HS-27A (cell line): ENCODE measurements at regions not wholly inside any gene's neighbourhood (a gene's known extent, or its start where the extent isn't known, plus 50 kb on each side); places are given as distances from the start of the nearest gene placed in this dataset.

ENCODE experiments used
- DNase-seq: peaks from one replicate; pipeline ENCODE4 v3.0.0-alpha.2; 2012; ENCODE audit warnings: low read depth, missing footprints

- no peak for DNase-seq
Observed at GRCh38 chr13:21822029-21822428, 151.2 kb downstream of the FGF9 start.

DNA sequence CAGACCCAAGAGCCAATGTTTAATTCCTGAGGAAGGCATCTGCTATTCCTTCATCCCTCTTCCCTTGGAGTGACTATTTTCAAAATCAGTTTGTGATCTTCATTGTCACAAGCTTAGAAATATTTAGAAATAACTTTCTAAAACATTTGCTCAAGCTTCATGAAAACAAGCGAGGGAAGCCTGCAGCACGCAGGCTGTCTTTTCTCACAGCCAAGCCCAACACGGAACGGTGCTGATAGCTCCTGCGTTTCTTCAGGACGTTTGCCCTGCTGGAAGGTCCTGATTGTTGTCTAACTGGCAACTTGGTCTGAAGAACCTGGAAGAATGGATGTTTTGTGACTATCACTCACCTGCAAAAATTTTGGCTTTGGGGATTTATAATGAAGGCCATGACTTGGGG is 152.5 kb downstream of the FGF9 start:
- no peak for DNase-seq

GRCh38 chr13:21823949-21824348 is 153.1 kb downstream of the FGF9 start:
- DNase-seq, result no peak

DNA sequence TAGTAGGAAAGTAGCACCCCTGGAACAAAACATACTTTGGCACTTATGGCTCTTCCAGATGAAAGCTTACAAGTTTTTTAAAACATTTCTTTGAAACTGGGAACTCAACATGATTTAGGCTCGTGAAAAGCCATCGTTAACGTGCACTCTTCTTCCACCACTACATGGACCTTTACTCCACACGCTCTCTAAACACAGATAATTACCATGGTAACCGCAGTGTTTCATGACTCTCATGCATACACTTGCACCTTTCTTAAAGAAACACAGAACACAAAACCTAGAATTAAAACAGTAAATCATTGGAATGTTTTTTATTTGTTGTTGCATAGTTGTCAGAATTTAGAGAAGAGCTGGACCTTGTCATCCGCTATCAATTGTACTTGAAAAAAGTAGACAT is 154.3 kb downstream of the FGF9 start:
- DNase-seq, result no peak

DNA sequence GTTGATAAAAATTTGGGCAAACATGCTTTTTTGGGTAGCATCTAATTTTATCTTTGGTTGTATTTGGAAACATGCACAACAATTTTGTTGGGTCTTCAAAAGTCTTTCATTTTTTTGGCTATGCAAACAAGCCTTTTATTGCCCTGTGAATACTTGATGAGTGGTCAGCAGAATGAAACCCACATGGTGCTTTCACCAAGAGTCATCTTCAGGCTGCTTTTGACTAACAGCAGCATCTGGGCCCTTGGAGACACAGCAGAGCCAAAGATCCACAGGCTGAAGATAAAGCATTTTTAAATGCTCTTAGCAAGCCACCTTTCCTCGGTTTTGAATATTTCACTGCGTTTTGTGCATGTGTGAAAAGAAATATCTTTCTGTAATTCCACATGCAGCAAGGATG is 154.9 kb downstream of the FGF9 start:
- no peak for DNase-seq

DNA sequence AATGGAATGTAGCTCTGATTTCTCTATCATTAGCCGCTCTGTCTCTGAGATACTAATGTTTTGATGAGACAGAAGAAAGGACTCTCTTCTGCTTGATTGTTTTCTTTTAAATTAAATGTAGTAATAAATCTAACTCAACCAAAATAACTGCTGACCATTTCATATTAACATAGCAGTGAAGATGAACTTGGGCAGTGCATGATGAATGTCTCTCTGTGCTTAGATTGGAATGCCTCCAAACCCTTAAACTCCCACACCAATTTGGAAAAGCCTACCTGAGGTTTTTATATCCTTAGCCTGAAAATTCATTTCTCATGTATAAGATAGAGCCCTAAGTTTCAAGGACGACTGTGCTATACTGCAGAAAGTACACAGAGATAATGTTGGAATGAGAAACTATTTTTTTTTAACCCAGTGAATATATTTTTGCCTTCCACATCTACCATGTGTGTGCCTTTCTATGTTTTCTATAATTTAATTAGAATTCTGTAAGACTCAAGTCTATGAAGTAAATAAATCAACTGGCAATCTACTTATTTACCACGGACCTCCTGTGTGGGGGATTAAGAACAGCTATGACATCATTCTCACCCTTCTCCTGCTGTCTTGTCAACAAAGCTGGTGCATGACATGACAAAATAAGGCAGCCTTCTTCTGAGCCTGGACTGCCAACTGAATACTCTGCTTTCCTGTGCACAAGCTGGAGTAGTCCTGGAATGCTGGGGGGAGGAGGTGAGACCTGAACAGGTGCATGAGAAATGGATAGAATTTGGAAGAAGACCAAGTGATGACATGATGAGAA is 155.5 kb downstream of the FGF9 start:
- DNase-seq, result no peak

DNA sequence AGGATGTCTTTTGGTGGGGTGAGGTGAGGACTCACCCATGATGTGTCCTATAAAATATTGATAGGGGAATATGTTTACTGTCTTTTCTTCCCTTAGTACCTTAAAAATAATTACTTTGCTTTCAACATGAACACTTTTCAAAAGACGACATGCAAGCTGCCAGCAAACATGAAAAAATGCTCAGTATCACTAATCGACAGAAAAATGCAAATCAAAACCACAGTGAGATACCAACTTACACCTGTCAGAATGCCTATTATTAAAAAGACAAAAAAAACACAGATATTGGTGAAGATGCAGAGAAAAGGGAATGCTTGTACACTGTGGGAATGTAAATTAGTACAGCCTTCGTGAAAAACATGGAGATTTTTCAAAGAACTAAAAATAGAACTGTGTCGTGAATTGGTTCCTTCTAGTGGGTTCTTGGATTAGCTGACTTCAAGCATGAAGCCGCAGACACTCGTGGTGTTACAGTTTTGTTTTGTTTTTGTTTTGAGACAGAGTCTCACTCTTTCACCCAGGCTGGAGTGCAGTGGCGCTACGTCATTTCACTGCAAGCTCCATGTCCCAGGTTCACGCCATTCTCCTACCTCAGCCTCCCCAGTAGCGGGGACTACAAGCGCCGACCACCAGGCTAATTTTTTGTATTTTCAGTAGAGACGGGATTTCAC is 160.9 kb downstream of the FGF9 start:
- no peak for DNase-seq

DNA sequence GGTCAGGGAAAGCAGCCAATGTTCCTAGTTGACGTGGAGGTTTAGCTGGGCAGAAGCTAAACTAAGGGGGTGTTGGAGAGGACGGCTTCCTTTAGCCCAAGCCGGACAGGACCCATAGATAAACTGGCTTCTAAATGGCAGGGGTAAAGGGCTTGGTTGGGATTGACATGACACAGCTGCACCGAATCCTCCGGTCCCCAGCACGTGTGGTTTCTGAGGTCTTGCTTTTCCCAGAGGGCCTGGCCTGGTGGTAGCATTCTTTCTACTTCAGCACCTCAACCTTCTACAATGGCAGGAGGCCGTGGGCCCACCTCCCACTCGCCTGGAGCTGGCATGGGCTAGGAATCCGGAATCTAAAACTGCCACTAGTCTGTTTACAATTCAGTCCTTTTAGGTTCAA is 163.0 kb downstream of the FGF9 start:
- DNase-seq, result no peak

DNA sequence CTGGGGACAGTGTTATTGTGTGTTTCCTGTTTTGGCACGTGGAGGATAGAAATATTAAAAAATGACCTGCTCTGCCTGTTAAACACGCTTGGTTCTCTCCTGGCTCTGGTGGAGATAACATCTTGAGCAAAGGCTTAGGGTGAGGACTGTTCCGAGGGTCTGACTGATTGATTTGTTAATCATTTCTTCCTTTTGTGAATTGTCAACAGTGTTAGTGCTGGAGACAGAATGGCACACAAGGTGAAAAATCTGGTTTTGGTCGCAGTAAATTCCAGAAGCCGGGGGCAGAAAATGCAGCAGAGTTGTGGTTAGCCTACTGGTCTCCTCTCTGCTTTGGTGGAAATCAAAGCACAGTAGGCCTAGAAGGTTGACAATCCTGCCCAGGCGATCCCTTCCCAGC is 163.6 kb downstream of the FGF9 start:
- no peak for DNase-seq

DNA sequence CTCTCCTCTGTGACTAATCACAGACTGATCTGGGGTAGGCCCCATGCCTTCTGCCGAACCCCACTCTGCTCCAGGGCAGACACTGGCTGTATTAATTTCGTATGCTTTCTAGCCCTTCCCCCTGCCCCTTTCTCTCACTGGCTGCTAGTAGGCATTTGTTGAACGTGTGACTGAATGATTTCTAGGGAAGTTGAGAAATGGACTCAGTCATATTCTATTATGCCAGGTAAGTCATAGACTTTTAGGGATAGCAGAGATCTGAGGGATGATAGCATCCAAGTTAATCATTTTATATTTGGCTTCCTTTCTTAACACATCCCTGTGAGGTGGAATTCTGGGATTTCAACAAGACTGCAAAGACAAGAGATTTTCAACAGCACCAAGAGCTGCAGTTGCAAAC is 166.4 kb downstream of the FGF9 start:
- DNase-seq, result no peak

DNA sequence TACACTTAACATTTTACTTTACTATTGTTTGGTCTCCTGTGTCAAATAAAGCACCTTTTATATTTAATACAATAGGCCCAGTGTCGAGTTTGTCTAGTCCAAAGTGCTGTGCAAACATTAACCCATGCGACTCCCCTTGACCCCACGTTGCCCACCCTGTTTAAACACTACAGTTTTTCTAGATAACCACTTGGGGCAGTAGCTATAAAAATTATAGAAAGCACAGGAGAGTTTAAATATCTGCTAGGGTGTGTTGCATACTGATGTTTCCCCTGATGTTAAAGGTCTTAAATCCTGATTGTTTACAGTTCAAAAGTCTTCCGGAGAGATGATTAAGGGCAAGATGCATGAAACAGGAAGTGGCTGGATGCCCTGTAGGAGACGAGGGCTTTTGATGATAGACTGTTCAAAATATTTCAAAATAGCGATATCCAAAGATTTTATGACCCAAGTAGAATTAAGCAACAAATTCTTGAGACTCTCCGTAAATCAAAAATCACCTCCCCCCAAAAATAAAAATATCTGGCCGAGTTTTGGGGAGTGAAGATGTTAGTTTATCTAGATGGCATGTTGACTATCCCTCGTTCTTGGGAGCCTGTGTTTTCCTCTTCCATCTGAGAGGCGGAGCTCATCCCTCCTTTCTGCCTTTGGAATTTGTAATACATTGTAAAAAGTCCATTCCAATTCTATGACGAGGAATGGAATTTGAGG is 167.1 kb downstream of the FGF9 start:
- DNase-seq, result no peak

GRCh38 chr13:21846605-21847004 is 175.7 kb downstream of the FGF9 start:
- no peak for DNase-seq

GRCh38 chr13:21849323-21849722 is 178.4 kb downstream of the FGF9 start:
- no peak for DNase-seq

- DNase-seq, result no peak
Observed at GRCh38 chr13:21850013-21851006, 179.4 kb downstream of the FGF9 start.

DNA sequence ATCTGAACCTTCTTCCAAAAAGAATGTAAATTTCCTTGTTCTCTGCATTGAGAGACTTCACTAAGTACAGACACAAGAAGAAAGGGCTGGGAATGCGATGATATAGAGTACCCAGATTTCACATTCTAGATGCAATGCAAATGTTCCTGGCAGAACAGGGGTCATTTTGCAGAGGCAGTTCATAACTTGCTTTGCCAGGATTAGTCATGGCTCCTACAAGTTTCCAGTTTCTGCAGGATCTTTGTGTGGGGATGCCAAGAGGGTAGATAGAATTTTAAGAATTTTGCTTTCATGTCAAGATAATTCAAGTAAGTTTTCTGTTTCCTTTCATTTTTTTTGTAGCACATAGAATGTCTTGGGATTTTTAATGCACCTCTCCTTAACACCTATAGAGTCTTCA is 181.2 kb downstream of the FGF9 start:
- no peak for DNase-seq

DNA sequence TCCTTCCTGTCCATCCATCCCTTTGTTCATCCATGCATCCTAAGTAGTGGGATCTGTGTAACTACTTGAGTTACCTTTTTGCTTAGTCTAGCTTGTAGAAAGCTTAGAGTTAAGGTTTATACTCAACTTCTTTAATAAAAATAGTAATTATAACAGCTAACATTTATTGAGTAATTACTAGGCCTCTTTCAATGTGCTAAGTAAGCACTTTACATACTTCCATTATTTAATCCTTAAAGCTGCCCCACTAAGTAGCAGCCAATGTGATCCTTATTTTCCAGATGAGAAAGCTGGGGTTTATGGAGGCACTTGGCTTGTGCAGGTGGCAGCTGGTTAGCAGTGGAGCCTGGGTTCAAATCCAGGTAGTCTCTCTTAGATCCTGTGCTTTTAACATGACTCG is 182.9 kb downstream of the FGF9 start:
- no peak for DNase-seq

DNA sequence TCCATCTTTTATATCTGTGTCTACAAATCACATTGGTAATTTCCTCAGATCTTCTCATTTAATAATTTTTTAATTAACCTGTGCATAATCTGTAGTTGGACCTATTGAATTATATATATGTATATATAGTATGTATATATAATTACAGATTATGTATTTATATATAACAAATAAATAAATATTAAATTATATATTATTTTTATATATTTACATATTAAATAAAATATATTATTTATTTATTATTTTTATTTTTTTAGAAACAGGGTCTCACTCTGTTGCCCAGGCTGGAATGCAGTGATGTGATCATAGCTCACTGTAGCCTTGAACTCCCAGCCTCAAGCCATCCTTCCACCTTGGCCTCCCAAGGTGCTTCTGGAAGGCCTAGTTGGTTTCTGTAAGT is 197.9 kb downstream of the FGF9 start:
- no peak for DNase-seq

DNA sequence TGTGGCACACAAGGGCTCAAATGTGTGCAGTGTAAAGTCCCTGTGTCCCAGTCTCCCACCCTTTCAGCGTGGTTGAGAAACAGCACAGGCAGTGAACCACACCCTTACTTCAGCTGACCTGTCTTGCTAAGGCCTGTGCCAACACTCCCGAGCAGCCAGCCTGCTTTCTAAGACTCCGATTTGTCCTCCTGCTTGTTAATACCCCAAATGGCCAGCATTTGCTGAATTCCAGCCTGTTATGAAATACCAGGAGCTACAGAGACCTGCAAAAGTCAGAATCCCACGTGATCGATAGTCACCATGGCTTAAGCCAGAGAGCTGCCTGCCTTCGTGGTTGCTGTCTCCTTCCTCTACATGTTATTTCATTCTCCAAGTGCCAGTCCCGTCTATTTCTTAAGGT is 200.5 kb downstream of the FGF9 start:
- no peak for DNase-seq

DNA sequence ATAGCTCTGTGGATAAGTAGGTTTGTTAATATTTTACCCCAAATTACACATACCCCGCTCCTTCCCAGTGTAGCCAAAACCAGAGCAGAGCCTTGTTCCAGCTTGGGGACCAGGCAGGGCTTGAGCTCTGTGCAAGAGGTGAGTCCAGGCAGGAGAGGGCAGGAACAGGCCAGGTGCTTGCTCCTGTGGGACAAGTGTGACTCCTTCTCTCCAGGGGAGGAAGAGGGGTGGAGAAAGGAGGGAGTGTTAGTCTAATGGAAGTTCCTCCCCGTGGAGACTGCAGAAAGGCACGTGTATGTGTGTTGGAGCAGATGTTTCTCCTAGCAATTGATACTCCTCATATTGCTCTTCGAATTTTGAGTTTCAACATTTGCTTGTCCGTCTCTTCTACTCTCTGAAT is 201.0 kb downstream of the FGF9 start:
- no peak for DNase-seq

- no peak for DNase-seq
Observed at GRCh38 chr13:21872795-21873194, 201.9 kb downstream of the FGF9 start.

GRCh38 chr13:21875116-21875515 is 204.2 kb downstream of the FGF9 start:
- no peak for DNase-seq
